IMR-90 (cell line): ENCODE measurements at regions not wholly inside any gene's neighbourhood (a gene's known extent, or its start where the extent isn't known, plus 50 kb on each side); places are given as distances from the start of the nearest gene placed in this dataset.

Experiments used
- CHD1 ChIP-seq: IDR thresholded peaks from 2 replicates; pipeline ENCODE4 v1.6.1; 2012; ENCODE audit warnings: low read depth, low read length, improper control_type of control experiment
- TF ChIP-seq, protein P1 (sequence below): conservative IDR thresholded peaks from 2 replicates; pipeline ENCODE4 v1.5.1; 2012; ENCODE audit warnings: mild to moderate bottlenecking, low read depth, low read length, improper control_type of control experiment

DNA sequence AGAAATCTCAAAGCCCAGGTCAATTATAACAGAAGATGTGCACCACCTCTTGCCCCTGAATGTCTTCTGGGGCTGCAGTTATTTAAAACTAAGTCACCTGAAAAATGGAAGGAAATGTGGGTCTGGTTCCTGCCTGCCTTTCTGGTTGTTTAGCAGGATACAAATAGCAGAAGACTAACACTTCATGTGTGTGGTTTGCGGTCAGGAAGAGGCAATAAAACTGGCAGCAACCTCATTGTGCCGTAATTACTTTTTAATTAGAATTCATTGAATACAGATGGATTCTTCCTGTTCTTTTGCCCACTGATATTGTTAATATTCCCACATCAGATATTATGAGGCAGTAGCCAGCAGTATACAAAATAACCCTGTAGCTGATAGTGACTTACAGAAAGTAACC, 345.7 kb downstream of the ZNF326 start:
- TF ChIP-seq, protein P1, sequence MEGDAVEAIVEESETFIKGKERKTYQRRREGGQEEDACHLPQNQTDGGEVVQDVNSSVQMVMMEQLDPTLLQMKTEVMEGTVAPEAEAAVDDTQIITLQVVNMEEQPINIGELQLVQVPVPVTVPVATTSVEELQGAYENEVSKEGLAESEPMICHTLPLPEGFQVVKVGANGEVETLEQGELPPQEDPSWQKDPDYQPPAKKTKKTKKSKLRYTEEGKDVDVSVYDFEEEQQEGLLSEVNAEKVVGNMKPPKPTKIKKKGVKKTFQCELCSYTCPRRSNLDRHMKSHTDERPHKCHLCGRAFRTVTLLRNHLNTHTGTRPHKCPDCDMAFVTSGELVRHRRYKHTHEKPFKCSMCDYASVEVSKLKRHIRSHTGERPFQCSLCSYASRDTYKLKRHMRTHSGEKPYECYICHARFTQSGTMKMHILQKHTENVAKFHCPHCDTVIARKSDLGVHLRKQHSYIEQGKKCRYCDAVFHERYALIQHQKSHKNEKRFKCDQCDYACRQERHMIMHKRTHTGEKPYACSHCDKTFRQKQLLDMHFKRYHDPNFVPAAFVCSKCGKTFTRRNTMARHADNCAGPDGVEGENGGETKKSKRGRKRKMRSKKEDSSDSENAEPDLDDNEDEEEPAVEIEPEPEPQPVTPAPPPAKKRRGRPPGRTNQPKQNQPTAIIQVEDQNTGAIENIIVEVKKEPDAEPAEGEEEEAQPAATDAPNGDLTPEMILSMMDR = no peak
- TF ChIP-seq CHD1 = no peak
